ENCODE measurements at regions not wholly inside any gene's neighbourhood (a gene's known extent, or its start where the extent isn't known, plus 50 kb on each side); places are given as distances from the start of the nearest gene placed in this dataset.

DNA sequence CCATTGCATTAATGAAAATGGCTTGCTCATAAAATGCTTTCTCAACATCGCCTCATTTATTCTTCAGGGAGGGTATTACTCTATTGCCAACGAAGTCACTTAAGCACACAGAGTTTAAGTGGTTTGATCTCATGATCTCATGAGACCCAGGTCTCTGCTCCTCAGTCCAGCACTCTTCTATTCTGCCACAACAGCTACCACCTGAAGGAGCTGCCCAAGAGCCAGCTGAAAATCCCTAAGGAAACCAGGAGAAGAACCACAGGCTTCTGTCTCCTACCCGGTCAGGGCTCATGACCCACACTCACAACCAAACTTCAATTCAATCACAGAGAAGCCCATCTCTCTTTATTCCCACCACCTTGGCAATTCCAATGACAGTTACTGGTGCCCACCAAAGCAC lies 85.5 kb upstream of the GPM6B start:
- no peak for DNase-seq

DNA sequence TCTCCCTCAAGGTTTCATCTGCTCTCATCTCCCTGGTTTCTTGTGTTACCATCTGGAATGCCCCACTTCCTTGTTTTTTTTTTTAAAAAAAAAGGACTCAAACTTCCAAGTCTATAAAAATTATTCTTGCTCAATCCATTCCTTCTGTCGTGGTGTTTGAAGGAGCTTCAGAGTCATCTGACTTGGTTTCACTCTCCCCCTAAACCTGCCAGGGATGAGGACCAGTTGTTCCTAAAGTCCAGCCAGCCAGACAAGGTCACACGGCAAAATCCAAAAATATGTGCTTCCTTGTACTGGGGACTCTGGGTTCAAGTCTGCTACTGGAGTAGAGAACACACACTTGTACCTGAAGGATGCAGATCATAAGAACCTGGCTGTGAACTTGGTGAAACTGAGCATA lies 84.5 kb upstream of the GPM6B start:
- DNase-seq = no peak

- DNase-seq = no peak
These were observed 83.5 kb upstream of the GPM6B start for GRCh38 chrX:13900351-13900750.

DNA sequence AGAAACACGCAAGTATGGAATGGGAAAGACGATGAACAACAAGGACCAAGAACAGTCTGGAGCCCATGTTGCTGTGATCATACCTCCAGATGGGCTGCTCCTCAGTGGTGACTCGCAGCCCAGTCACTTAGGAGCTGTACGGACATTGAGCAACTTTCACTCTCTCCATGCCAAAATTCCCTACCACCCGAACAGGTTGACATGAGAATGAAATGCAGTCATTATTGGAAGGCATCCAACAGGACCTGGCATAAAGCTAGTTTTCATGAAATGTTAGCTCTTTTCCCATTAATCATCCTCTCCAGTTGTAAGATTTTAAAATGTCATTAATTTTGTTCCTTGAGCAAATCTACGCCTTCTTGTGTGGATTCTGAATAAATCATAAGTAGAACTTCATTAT lies 82.7 kb upstream of the GPM6B start:
- no peak for DNase-seq

- DNase-seq = no peak
These were observed 81.7 kb upstream of the GPM6B start for GRCh38 chrX:13898603-13899002.

DNA sequence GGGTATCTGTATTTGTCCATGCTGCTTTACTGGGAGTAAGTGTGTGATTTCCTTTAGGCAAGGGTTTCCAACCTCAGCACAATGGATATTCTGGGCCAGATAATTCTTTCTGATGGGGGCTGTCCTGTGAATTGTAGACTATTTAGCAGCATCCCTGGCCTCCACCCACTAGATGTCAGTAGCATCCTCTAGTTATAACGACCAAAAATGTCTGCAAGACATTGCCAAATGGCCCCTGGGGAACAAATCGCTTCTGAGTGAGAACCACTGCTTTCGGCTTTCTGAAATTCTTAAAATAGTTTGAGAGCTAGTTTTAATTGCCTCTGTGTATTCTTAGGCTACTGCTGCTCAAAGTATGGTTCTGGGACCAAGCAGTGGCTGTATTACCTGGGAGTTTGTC lies 81.2 kb upstream of the GPM6B start:
- DNase-seq = no peak

DNA sequence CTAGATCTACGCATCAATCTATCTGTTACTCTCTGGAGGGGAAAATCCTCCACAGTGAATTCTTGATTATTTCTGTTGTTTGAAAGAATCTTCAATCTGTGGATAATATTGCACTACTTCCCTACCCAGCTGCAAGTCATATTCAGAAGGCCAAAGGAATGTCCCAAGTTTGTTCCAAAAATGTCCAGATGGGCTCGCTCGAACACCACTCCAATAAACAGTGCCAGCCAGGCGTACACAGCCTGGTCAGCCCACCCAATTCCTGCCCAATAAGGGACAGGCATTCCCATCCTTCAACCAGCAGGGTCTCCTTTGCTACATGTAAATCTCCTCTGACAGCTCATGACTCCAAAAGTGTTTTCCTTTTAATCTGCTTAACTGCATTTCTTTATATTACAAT lies 80.7 kb upstream of the GPM6B start:
- no peak for DNase-seq

DNA sequence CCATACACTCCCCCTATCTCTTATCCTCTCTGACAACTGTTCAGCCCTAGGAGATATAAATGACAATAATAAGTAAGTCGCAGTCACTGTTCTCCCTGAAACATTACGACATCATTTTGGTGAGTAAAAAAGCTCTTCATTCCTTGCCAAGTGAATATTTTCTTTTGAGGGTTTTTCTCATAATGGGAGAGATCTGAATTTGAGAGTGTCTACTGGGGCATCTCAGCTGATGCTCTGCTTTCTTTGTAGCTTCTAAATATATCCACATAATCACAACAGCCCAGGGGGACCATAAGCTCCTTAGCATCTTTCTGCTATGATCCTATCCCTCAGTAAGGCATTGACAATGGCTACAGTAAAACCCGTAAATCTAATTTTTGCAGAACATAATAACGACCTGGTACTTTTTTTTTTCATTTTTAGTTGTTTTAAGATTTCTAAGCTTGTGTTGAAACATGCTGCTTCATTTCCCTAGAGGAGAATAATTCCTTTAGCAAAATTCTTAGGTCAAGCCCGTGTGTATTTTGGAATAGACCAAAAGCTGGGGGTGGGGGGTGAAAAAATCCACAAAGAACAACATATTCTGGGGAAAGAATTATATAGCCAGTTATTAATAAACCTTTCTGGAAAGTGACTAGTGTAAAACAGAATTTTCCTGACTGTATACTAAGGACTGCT lies 78.1 kb upstream of the GPM6B start:
- DNase-seq = no peak

DNA sequence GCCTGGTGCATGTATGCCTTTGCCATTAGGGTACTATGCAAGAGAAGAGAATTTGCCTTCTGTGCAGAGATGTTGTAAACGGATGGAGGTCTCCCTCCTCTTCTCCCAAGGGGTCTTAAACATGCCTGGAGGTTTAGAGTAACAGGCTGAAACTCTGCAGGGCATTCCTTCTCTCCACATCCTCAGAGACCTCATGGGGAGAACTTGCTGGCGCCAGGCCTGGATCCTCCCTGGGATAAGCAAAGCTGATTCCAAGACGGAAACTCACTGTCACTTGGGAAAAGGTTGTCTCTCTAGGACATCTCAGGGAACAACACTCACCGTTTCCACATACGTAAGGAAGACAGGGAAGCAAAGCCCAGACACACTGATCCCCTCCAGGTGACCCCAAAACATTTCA lies 76.9 kb upstream of the GPM6B start:
- no peak for DNase-seq

GRCh38 chrX:13892856-13893255 lies 76.0 kb upstream of the GPM6B start:
- DNase-seq = no peak

- no peak for DNase-seq
These were observed 74.7 kb upstream of the GPM6B start for GRCh38 chrX:13891377-13892140.

DNA sequence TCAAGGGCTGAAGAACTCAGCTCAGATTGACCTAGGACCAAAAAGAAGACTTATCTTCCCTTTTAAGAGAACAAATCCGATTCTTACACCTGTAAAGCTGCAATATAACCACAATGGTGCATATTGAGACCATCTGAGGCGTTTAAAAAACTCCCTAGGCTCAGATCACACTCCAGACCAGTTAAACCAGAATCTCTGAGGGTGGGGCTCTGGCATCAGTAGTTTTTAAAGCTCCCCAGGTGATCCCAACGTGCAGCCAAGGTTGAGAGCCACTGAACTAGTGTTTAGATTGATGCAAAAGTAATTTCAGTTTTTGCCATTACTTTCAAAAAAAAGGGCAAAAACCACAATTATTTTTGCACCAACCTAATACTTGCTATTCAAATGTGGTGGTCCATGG lies 73.9 kb upstream of the GPM6B start:
- DNase-seq = no peak

- no peak for DNase-seq
These were observed 71.4 kb upstream of the GPM6B start for GRCh38 chrX:13888284-13888683.

DNA sequence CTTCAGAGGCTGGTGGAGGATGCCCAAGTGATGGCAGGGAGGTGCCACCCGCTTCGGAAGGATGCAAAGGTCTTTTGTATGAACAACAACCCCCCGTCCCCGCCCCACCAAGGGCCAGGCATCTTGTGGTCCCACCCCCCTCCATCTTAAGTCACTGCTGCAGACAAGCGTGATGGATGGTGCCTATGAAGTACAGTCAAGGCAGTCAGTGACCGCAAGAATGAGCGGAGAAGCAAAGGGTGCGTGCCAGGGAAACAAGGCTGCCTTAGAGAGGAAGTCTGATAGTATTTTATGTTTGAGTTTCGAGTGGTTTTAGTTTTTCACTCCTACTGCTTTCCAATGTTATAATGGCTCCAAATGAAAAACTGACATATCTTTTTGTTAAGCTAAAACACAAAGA lies 68.7 kb upstream of the GPM6B start:
- no peak for DNase-seq

GRCh38 chrX:13876652-13877051 lies 59.8 kb upstream of the GPM6B start:
- no peak for DNase-seq

- DNase-seq = no peak
These were observed 58.7 kb upstream of the GPM6B start for GRCh38 chrX:13875572-13875971.

GRCh38 chrX:13868591-13868990 lies 51.7 kb upstream of the GPM6B start:
- DNase-seq = no peak
